Iris pigment epithelial cell (primary cell): ENCODE measurements at regions not wholly inside any gene's neighbourhood (a gene's known extent, or its start where the extent isn't known, plus 50 kb on each side); places are given as distances from the start of the nearest gene placed in this dataset.
A peak's percentile ranks its signal among the peaks of the same experiment; 100 is the strongest.
"Not testable (repeated sequence)": the region's sequence is repeated elsewhere in the genome, so short reads cannot be mapped to it uniquely, and the experiment has no call there.

Experiments
- DNase-seq: peaks from one replicate; pipeline ENCODE4 v3.0.0-alpha.2; 2011; ENCODE audit warnings: low read depth

GRCh38 chr1:201637282-201638079, 98.6 kb downstream of the NAV1 start:
- no peak for DNase-seq

DNA sequence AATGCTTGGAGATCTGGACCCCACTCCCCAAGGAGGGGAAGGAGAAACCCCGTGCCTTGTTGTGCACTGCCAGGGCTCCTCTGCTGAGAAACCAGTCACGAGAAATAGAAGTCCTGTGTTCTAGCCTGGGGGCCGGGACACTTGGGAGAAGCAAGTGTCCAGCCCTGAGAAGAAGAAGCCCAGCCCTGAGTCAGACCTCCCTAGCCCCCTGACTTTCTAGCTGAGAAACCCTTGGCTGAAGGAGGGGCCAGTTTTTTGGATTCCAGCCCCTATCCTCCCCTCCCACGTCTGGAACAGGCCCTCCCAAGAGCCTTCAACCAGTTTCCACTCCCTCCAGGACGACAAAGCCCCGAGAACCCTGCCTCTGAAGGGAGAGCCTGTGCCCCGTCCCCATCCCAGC, 100.5 kb downstream of the NAV1 start:
- no peak for DNase-seq

GRCh38 chr1:201639826-201640225, 100.9 kb downstream of the NAV1 start:
- no peak for DNase-seq

DNA sequence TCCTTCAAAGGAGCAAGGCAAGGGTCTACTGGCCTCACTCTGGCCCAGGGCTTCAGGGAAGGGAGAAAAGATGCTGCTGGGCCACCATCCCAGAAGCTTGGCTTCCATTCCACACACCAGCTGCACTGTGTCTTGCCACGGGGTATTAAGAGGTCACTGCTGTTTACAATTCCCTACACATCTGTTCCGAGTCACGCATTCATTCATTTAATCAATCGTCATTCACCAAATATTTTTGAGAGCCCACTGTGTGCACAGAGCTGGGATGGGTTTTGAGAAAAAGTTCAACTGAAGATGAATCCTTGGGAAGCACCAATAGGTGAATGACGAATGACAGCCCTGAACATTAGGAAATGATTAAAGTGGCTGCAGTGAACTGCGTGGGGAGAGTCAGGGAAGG, 101.7 kb downstream of the NAV1 start:
- DNase-seq, result peak; percentile 31

GRCh38 chr1:201641524-201642253, 102.8 kb downstream of the NAV1 start:
- no peak for DNase-seq

- peak; percentile 38 for DNase-seq
Observed at GRCh38 chr1:201643835-201644104, 104.8 kb downstream of the NAV1 start.

DNA sequence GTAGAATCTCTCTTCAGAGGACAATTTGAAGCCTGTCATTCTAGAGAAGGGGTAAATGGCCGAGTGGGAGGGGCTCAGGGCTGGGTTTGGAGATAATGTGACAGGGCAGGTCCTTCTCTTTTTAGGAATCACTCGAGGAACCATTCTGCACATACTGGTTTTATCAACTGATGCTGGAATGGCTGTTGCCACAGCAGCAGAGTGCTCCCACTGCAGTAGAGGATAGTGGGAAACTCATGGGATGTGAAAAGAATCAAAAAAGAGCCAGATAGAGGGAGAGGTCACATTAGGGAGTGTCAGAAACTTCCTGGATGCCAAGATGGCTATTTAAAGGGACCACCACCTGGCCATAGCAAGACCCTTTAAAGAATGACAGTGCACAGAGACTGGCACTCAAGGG, 105.3 kb downstream of the NAV1 start:
- DNase-seq, result no peak

- not testable (repeated sequence) for DNase-seq
Observed at GRCh38 chr1:201645000-201645399, 106.1 kb downstream of the NAV1 start.

GRCh38 chr1:201645956-201646355, 107.0 kb downstream of the NAV1 start:
- DNase-seq, result no peak

DNA sequence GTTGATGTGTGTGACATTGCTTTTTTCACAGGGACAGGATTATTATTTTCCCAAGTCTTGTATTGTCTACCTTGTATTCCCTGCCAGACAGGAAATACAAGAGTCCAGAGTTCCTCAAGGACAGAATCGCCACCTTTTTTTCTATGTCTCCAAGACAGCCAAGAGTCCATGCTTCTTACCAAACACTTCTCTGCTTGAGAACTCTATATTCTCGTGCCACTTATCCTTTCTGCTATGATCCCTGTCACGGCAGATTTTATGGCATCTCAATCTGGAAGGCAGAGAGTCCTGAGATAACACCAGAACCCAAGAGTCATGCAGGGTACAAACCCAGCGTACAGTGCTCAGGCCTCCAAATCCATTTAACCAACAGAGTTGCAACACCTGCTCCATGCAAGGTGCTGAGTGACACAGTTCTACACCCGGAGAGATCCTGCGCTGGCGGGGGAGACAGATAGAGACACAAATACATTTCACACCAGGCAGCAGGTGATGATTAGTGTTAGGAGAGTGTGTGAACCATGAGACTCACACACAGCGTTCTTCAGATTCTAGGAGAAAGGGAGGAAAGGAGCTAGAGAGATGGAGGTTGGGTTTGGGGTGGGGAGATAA, 107.6 kb downstream of the NAV1 start:
- no peak for DNase-seq

- DNase-seq, result no peak
Observed at GRCh38 chr1:201647094-201647493, 108.2 kb downstream of the NAV1 start.

DNA sequence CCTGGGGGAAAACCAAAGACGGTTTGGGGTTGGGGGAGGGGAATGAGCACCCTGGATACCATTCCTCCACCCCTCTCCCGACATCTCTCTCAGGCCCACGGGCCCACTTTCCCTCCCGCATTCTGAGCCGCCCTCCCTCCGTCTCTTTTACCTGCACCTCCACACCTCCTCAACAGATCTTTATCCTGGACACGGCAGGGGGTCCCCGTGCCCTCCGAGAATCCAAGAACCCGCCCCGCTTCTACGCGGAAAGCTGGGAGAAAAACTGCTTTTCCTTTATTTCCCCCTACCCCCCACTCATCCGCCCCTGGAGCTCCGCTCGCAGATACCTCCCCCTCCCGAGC, 108.8 kb downstream of the NAV1 start:
- DNase-seq, result no peak

DNA sequence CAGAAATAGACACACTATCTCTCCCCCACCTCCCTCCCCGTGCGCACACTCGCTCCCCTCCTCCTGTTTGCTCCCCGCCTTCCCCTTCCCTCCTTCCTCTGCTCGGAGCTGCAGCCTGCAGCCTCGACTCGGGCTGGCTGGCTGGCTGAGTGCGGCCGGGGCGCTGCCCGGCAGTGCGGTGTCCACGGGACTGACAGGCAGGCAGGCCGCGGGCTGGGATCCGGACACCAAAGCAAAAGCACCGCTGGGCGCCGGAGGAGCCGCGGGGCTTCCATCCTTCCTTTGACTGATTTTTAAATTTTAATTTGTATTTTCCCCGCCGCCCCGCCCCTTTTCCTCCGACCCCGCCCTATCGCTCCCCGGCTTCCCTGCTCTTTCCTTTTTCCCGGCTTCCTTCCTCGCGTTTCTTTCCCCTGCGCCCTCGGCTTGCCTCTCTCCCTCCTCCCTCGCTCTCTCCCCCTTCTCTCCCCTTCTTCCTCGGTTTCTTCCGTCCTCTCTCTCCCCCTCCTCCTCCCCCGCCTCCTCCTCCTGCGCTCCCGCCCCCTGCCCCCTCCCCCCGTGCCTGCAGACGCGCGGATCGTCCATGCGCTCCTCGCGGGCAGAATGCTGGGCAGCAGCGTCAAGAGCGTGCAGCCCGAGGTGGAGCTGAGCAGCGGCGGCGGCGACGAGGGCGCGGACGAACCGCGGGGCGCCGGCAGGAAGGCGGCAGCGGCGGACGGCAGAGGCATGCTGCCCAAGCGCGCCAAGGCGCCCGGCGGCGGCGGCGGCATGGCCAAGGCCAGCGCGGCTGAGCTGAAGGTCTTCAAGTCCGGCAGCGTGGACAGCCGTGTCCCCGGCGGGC, 109.4 kb downstream of the NAV1 start:
- DNase-seq, result peak; percentile 77

DNA sequence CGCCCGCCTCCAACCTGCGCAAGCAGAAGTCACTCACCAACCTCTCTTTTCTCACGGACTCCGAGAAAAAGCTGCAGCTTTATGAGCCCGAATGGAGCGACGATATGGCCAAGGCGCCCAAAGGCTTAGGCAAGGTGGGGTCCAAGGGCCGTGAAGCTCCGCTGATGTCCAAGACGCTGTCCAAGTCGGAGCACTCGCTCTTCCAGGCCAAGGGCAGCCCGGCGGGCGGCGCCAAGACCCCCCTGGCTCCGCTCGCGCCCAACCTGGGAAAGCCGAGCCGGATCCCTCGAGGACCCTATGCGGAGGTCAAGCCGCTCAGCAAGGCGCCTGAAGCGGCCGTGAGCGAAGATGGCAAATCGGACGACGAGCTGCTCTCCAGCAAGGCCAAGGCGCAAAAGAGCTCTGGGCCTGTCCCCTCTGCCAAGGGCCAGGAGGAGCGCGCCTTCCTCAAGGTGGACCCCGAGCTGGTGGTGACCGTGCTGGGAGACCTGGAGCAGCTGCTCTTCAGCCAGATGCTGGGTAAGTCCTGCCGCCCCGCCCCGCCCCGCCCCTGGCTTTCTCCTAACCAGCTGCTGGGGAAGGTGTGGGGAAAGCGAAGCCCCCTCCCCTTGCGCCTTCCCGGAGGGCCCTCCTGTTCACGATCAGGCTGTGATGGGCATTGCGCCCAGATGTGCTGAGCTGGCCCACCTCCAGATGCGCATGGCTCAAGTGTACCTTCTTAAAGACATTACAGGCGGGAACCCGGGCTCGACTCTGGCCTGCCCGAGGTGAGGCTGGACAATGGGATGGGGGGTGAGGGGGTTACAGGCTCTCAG, 110.2 kb downstream of the NAV1 start:
- peak; percentile 49 for DNase-seq

- peak; percentile 86 for DNase-seq
Observed at GRCh38 chr1:201649761-201650622, 111.1 kb downstream of the NAV1 start.

DNA sequence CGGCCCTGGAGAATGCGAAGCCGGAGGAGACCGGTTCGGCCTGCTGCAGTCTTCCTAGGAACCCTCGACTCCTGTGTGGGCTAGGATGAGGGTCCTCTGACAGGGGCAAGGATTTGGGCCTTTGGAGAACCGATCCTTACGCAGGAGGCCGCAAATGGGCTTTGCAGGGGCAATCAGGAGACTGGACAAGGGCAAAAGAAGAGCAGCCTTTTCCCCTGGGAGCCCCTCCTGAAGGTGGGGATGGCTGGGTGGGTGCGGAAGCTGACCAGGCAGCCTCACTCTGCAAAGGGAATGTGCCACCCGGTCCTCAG, 111.7 kb downstream of the NAV1 start:
- no peak for DNase-seq

- DNase-seq, result no peak
Observed at GRCh38 chr1:201652181-201652580, 113.3 kb downstream of the NAV1 start.

DNA sequence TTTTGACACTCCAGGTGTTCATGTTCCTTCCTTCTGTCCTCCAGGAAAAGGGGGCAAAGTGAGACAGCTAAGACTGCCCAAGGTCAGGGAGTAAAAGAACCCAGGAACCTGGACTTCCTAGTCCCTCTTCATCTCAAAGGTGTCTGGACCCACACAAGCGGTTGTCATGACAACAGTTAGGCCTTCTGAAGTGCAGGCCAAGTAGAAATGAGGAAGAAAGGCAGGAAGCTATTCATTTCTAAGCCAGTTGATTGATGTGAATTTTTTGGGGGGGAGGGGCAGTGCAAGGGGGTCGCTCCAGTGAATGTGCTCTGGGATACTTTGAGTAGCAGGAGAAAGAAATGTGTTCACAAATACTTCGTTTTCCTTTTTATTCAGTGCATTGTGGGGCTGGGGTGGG, 114.3 kb downstream of the NAV1 start:
- DNase-seq, result no peak

- no peak for DNase-seq
Observed at GRCh38 chr1:201653883-201654282, 115.0 kb downstream of the NAV1 start.

DNA sequence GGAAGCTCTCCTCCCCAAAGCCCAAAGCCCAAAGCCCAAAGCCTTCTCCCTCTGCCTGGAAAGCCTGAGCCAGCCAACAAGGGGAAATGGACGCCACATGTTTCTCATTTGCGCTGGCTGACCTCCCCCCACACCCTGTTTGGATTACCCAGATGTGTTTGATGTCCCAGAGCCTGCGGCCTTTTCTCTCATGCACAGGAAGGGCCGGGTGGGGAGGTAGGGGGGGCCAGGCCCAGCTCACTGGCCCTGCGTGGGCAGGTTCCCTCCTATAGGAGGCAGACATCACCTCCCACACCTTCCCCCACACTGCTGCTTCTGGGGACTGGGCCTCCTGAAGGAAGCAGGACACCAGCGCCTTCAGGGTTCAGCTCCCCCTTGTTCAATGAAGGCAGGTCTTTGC, 116.3 kb downstream of the NAV1 start:
- DNase-seq, result peak; percentile 77

DNA sequence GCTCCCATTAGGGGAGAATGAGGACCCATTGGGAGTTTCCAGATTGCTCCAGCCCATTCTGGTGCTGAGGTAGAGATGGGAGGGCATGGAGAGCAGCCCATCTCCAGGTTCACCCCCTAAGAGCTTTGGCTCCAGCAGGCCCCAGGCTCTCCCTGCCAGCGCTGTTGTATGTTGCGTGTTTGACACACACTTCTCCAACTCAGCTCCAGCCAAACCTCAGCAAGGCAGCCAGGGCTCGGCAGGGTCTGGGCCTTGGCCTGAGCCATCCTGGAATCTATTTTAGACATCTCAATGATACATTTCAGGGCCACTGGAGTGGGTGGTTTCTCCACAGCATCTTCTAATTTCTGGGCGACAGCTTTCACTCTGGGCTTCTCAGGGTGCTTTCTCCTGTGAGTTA, 117.0 kb downstream of the NAV1 start:
- no peak for DNase-seq
